DOHH2 (cell line): ENCODE measurements at regions not wholly inside any gene's neighbourhood (a gene's known extent, or its start where the extent isn't known, plus 50 kb on each side); places are given as distances from the start of the nearest gene placed in this dataset.

ENCODE experiments used
- H3F3A ChIP-seq: fragments of 200-600 bp; sonication (generic), shearing (Covaris generic); 2 replicates; pipeline ENCODE4 v1.6.0; 2016; ENCODE audit warnings: antibody characterized with exemption, mild to moderate bottlenecking; ENCODE audit not compliant: control insufficient read depth, insufficient read depth
- H3K27ac ChIP-seq: fragments of 200-600 bp; sonication (generic); 2 replicates; pipeline ENCODE4 v1.5.1; 2014; ENCODE audit warnings: low read depth, mild to moderate bottlenecking, low read length, moderate library complexity
- H3K27me3 ChIP-seq: fragments of 200-600 bp; sonication (generic); 2 replicates; pipeline ENCODE4 v1.6.1; 2014; ENCODE audit warnings: mild to moderate bottlenecking, low read length, mixed read lengths; ENCODE audit not compliant: control insufficient read depth
- H3K36me3 ChIP-seq: fragments of 200-600 bp; sonication (generic); 2 replicates; pipeline ENCODE4 v1.6.1; 2014; ENCODE audit warnings: mild to moderate bottlenecking, low read length, moderate library complexity, mixed read lengths; ENCODE audit not compliant: control insufficient read depth
- H3K4me1 ChIP-seq: fragments of 200-600 bp; sonication (generic); 2 replicates; pipeline ENCODE4 v1.6.1; 2014; ENCODE audit warnings: mild to moderate bottlenecking, low read length, mixed read lengths; ENCODE audit not compliant: control insufficient read depth
- H3K4me2 ChIP-seq: fragments of 200-600 bp; sonication (generic); 2 replicates; pipeline ENCODE4 v1.6.0; 2014; ENCODE audit warnings: mild to moderate bottlenecking, low read length, moderate library complexity
- H3K4me3 ChIP-seq: fragments of 200-600 bp; sonication (generic); 2 replicates; pipeline ENCODE4 v1.5.1; 2014; ENCODE audit warnings: mild to moderate bottlenecking, low read length, mixed read lengths
- H3K79me2 ChIP-seq: fragments of 200-600 bp; sonication (generic); 2 replicates; pipeline ENCODE4 v1.6.1; 2014; ENCODE audit warnings: mild to moderate bottlenecking, low read length, mixed read lengths; ENCODE audit not compliant: control insufficient read depth
- H3K9me2 ChIP-seq: fragments of 200-600 bp; sonication (generic); replicated peaks from 2 replicates; pipeline ENCODE4 v1.6.1; 2014; ENCODE audit warnings: mild to moderate bottlenecking, low read length, mixed read lengths; ENCODE audit not compliant: control insufficient read depth
- H3K9me3 ChIP-seq: fragments of 200-600 bp; sonication (generic); 2 replicates; pipeline ENCODE4 v1.6.1; 2014; ENCODE audit warnings: antibody characterized with exemption, low read length, mixed read lengths; ENCODE audit not compliant: control insufficient read depth, insufficient read depth
- H4K20me1 ChIP-seq: fragments of 200-600 bp; sonication (generic); 2 replicates; pipeline ENCODE4 v1.6.0; 2014; ENCODE audit warnings: low read depth, mild to moderate bottlenecking, antibody characterized with exemption, low read length, moderate library complexity; ENCODE audit not compliant: control insufficient read depth, insufficient read depth
- CTCF ChIP-seq: fragments of 200-600 bp; sonication (generic); IDR thresholded peaks from one replicate; pipeline ENCODE4 v1.5.1; 2014; ENCODE audit warnings: antibody characterized with exemption, mild to moderate bottlenecking, low read depth, low read length; ENCODE audit not compliant: poor library complexity, severe bottlenecking
- EZH2phosphoT487 ChIP-seq: fragments of 200-600 bp; sonication (generic); IDR thresholded peaks from 2 replicates; pipeline ENCODE4 v1.6.1; 2017; ENCODE audit warnings: borderline replicate concordance, mild to moderate bottlenecking, antibody characterized with exemption, low read length, moderate library complexity, mixed read lengths

DNA sequence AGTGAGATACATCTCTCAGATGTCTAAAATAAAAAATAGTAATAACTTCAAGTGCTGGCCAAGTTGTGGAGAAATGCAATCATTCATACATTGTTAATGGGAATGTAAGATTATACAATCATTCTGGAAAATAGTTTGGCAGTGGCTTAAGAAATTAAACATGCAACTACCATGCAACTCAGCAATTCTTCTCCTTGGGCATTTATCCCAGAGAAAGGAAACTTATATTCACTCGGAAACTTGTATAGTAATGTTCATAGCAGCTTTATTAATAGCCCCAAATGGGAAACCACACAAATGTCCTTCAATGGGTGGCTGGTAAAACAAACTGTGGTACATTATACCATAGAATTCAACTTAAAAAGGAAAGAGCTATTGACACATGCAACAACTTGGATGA, 274.0 kb upstream of the SPRED2 start:
- H3K4me1 ChIP-seq = no peaks in the 10 kb centered on the region

DNA sequence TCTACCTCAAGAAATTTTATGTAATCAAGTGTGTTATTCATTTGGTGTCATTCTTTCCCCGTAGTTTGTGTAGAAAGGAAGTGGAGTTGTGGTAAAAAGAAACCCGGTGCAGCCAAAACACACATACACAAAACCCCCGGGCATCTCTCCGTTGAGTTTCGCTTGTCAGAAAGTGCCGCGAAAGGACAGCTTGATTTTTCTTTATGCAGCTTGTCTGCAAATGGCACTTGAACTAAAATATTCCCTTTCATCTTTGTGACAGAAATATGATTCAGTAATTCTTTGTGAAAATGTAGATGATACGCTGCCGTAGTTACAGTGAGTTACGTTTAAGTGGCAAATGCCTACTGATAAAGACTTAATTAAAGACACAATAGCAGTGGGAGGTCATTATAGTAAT, 268.8 kb upstream of the SPRED2 start:
- H4K20me1 ChIP-seq = no peaks in the 10 kb centered on the region
- no peaks in the 10 kb centered on the region for H3K4me1 ChIP-seq
- no peaks in the 10 kb centered on the region for H3K36me3 ChIP-seq
- no peaks in the 10 kb centered on the region for H3K9me2 ChIP-seq
- H3K9me3 ChIP-seq = no peaks in the 10 kb centered on the region
- no peaks in the 10 kb centered on the region for H3K79me2 ChIP-seq
- no peak overlapping the region for H3K4me3 ChIP-seq
- no peak overlapping the region for H3K27ac ChIP-seq
- no peaks in the 10 kb centered on the region for H3K27me3 ChIP-seq
- no peak for TF ChIP-seq CTCF
- no peak for TF ChIP-seq EZH2phosphoT487
- no peak overlapping the region for H3K4me2 ChIP-seq
- H3F3A ChIP-seq = no peaks in the 10 kb centered on the region

More for the DNA sequence above, 274.0 kb upstream of the SPRED2 start:
- no peak for TF ChIP-seq CTCF
- TF ChIP-seq EZH2phosphoT487 = no peak
- H3K36me3 ChIP-seq = no peaks in the 10 kb centered on the region
- H3K9me2 ChIP-seq = no peaks in the 10 kb centered on the region
- H3K27me3 ChIP-seq = no peaks in the 10 kb centered on the region
- H3F3A ChIP-seq = no peaks in the 10 kb centered on the region
- H3K4me2 ChIP-seq = no peak overlapping the region
- H4K20me1 ChIP-seq = no peaks in the 10 kb centered on the region
- H3K9me3 ChIP-seq = no peaks in the 10 kb centered on the region
- no peak overlapping the region for H3K4me3 ChIP-seq
- no peaks in the 10 kb centered on the region for H3K79me2 ChIP-seq
- H3K27ac ChIP-seq = no peak overlapping the region

- Histone ChIP-seq H3F3A (no peaks in the 10 kb centered on the region), H3K4me1 (no peaks in the 10 kb centered on the region), H3K9me2 (no peaks in the 10 kb centered on the region), H3K27me3 (no peaks in the 10 kb centered on the region), H3K4me3 (no peak overlapping the region), H3K9me3 (no peaks in the 10 kb centered on the region), H3K27ac (no peak overlapping the region), H3K4me2 (no peak overlapping the region), H4K20me1 (no peaks in the 10 kb centered on the region), H3K36me3 (no peaks in the 10 kb centered on the region), H3K79me2 (no peaks in the 10 kb centered on the region)
- no peak for TF ChIP-seq EZH2phosphoT487
- TF ChIP-seq CTCF = no peak
These were observed 268.3 kb upstream of the SPRED2 start for GRCh38 chr2:65700720-65701119.
